DMS 273 (cell line): ENCODE measurements at regions not wholly inside any gene's neighbourhood (a gene's known extent, or its start where the extent isn't known, plus 50 kb on each side); places are given as distances from the start of the nearest gene placed in this dataset.
A peak's percentile ranks its signal among the peaks of the same experiment; 100 is the strongest.
"Not testable (repeated sequence)": the region's sequence is repeated elsewhere in the genome, so short reads cannot be mapped to it uniquely, and the experiment has no call there.

Experiments
- DNase-seq: peaks from one replicate; lab custom pipeline; 2025; ENCODE audit not compliant: unreplicated experiment; lab: John Stamatoyannopoulos, UW

GRCh38 chr3:5035113-5035512 lies 55.9 kb downstream of the BHLHE40 start:
- DNase-seq: no peak

DNA sequence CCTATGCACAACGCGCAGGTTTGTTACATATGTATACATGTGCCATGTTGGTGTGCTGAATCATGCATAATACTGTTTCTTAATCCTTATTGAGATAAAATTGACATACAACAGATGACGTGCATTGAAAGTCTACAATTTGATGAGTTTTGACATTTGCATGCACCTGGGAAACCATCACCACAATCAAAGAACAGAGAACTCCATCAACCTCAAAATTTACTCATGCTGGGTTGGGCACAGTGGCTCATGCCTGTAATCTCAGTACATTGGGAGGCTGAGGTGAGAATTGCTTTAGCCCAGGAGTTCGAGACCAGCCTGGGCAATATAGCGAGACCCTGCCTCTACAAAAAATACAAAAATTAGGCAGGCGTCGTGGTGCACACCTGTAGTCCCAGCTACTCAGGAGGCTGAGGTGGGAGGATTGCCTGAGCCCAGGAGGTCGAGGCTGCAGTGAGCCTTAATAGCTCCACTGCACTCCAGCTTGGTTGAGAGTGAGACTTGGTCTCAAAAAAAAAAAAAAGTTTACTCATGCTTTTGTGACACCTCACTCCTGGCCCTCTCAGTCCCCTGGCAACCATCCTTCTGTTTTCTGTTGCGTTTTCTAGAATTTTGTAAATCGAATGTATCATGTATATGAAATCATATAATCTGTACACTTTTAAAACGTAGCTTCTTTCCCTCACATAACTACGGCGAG lies 56.6 kb downstream of the BHLHE40 start:
- no peak for DNase-seq

- no peak for DNase-seq
Measured at GRCh38 chr3:5036392-5036766, 57.1 kb downstream of the BHLHE40 start.

DNA sequence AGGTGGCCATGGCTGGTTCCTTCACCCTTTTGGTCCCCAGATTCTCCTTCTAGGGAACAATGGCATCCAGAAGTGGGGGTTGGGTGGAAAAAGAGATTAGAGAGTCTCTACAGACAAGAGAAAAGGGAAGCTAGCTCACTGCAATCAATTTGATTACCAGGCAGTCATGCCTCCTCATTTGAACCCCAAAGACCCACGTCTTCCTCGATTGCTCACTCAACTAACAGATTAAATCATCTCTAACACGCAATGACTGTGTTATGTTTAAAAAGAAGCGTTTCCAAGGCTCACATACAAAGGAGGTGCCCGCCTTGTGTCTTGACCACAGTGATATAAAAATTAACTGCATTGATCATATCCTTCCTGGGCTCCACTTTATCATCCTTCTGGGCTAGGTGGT lies 57.6 kb downstream of the BHLHE40 start:
- DNase-seq: no peak

DNA sequence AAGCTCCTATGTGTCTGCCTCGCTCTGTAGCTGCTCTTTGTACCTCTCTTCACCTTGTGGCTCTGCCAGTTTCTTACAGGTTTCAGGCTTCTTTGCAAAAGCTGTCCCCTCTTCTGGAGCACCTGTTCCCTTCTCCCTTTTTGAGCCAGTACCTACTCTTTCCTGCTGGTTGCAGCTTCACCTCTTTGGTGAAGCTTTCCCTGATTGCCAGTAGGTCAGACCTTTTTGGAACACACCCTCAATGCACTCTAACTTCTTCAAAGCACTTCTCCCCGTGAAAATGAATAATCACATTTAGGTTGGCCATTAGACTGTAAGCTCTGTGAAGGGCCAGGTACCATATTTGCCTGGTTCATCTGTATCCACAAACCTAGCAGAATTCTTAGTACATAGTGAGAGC lies 60.3 kb downstream of the BHLHE40 start:
- DNase-seq: no peak

DNA sequence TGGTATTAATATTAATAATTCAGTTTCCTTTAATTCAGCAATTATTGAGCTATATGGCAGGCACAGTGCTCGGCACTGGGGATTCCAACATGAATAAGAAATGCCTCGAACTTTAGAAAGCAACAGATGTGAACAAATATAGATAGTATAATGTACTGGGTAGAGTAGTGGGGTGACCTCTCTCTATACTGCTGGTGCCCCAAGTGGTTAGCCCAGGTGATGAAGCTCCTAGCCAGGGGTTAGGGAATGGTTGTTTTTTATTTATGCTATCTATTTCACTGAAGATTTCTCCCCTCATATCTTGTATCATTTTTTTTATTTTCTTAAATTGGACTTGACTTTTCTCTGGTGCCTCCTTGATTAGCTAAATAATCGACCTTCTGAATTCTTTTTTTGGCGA lies 62.1 kb downstream of the BHLHE40 start:
- no peak for DNase-seq

GRCh38 chr3:5045961-5046360 lies 66.7 kb downstream of the BHLHE40 start:
- no peak for DNase-seq

GRCh38 chr3:5047764-5048419 lies 68.7 kb downstream of the BHLHE40 start:
- DNase-seq: no peak

- peak; percentile 17 for DNase-seq
Measured at GRCh38 chr3:5051772-5052171, 70.3 kb upstream of the ARL8B start.

DNA sequence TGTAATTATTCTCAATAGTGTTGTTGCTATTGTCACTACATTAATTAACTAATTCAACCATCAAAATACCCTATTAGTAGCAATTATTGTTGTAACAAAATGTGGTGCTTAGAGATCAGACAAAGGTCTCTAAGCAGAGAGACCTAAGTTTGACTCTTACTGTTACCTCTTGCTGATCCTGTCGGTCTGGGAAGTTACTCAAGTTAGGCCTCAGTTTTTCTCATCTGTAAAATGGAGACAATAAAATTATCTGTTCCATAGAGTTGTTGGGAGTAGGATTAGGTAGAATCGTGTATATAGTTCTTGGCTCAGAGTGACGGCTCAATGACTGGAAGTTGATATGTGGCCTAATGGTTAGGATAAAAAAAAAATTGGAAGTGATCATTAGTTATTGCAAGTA lies 69.8 kb upstream of the ARL8B start:
- DNase-seq: no peak

DNA sequence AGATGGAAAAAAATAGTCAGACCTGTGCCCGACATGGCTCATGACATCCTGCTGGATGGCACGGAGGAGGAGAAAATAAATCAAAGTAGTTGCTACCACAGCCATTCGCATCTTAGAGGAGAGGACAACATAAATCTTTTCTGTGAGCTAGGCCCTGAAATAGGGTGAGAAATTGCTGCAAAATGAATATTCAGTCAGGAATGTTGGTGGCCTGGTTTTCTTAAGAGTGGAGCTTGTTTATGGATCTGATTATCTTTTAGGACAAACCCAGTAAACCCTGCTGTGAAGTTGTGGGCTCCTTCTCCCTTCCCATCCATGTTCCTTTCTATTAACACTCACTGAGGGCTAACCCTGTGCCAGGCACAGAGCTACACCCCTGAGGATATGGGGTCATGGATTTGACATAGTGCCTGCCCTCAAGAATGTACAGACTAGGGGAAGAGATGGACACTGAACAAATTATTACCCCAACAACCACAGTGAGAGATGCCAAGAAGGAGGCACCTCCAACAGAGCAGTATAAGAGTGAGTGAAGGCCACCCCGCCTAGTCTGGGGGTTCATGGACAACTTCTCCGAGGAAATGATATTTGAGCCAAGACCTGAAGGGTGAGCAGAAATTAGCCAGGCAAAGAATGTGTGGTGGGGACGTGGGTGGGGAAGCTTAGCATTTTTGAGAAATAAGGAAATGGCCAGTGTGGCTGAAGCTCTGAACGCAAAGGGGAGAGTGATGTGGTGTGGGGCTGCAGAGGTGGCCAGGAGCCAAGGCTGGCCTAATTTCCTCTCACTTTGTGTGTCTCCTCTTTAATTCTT lies 68.9 kb upstream of the ARL8B start:
- no peak for DNase-seq

DNA sequence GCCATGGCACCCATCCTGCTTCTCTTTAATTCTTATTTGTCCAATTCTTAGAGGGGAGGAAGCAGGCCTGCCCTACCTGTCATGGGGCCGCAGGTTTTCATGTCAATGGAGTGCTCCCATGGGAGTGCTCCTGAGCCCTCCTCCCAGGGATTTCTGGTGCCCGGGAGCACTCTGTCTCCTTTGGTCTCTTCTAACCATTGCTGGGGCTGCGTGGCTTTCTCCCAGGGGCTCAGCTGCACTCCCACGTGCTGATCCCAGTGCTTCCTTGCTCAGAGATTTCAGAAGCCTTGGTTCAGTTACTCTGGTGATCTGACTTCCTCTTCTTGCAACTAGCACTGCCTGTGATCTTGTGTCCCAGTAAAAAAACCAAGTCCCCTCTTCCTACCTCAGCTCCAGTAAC lies 68.0 kb upstream of the ARL8B start:
- no peak for DNase-seq

DNA sequence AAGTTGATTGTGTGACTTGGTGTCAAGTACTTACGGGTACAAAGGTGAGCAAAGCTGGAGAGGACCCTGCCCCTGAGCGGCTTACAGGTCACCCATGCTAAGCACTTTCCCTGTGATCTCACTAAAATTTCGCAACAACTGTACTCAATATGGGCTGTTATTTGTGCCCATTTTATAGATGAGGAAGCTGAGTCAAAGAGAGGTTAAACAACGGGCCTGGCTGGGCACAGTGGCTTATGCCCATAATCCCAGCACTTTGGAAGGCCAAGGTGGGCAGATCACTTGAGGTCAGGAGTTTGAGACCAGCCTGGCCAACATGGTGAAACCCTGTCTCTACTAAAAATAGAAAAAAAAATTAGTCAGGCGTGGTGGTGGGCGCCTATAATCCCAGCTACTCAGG lies 67.5 kb upstream of the ARL8B start:
- not testable (repeated sequence) for DNase-seq

DNA sequence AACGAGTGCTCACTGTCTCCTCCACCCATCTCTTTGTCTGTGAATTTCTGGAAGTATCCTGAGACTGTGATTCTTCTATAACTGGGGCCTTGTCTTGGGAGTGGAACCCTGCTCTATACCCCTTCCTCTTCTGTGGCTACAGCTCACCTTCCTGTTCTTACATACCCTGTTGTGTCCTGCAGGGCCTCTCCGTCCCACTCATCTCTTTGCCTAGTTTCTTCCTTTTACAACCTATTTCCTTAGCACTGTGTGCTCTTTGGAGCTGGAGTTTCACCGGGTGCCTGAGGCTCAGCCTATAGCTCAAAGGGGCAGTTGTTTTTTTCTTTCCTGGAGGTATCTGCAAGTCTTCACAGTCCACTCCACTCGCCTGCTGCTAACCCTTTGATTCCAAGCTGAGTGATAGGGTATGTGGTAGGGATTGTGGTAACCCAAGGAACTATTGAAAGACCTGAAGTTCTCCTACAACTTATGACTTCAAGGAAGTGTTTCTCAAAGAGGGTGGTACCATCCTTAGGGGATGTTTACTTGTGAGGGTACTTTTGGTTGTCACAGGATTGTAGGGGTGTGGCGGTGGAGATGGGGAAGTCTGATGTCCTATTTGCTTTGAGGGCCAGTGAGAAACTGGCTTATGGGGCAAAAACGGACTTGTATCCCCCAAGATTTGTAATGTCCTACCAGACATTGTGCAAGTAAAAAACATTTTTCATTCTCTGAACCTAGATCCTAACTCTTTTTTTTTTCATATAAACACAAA lies 66.6 kb upstream of the ARL8B start:
- DNase-seq: no peak

GRCh38 chr3:5056111-5056391 lies 66.0 kb upstream of the ARL8B start:
- DNase-seq: no peak

DNA sequence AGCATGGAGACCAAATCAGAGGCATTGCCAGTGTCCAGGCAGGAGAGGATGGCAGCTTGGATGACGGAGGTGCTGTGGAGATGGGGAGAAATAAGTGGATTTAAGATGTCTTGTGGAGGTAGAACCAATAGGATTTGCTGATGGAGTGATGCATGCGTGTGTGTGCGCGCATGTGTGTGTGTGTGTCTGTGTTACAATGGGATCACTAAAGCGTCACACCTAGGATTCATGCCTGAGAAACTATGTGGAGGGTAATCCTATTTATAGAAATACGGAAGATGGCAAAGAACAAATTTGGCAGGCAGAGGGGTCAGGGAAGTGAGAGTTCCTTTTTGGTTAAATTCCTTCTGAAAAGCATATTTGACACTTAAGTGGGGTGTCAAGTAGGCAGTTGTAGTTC lies 64.8 kb upstream of the ARL8B start:
- DNase-seq: no peak

DNA sequence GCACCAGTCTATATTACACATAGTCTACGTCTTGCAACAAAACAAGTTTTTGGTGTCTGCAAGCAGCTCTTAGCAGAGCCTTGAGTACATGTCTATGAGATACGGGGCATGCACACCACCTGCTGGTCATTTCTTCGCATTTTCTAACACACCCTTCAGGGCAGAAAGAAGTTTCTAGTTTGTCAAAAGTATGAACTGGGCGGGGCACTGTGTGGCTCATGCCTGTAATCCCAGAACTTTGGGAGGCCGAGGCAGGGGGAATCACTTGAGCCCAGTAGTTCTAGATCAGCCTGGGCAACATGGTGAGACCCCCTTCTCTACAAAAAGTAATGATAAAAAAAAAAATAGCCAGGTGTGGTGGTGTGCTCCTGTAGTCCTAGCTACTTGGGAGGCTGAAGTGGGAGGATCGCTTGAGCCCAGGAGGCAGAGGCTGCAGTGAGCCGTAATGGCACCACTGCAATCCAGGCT lies 64.2 kb upstream of the ARL8B start:
- peak; percentile 77 for DNase-seq

- peak; percentile 58 for DNase-seq
Measured at GRCh38 chr3:5058471-5058951, 63.6 kb upstream of the ARL8B start.

GRCh38 chr3:5059782-5060181 lies 62.3 kb upstream of the ARL8B start:
- DNase-seq: no peak

GRCh38 chr3:5061218-5061569 lies 60.9 kb upstream of the ARL8B start:
- no peak for DNase-seq

DNA sequence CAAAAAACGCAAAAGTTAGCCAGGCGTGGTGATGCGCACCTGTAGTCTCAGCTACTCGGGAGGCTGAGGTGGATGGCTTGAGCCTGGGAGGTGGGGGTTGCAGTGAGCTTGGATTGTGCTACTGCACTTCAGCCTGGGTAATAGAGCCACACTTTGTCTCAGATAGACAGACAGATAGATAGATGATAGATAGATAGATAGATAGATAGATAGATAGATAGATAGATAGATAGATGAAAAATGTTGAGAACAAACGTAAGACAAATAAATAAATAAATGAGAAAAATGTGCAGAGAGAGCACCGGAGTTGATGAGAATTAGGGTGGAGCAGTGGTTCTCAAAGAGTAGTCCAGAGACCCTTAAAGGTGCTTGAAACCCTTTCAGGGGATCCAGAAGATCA lies 58.4 kb upstream of the ARL8B start:
- DNase-seq: no peak
